Stomach (tissue), 8 donors: ENCODE measurements at regions not wholly inside any gene's neighbourhood (a gene's known extent, or its start where the extent isn't known, plus 50 kb on each side); places are given as distances from the start of the nearest gene placed in this dataset.

Source experiments
- DNase-seq, 2 donors: peaks; one replicate each; pipeline versions ENCODE4 v3.0.0 to v3.0.0-alpha.2; 2013 to 2019
- H3K27ac ChIP-seq, 5 donors: fragments of 200-600 bp in 4 of 5; sonication (generic) in 4 of 5; one replicate each; pipeline ENCODE4 v1.5.1; 2013 to 2019; ENCODE audit warnings: mild to moderate bottlenecking in 1 of 5, moderate library complexity in 1 of 5
- H3K27me3 ChIP-seq, 3 donors: fragments of 200-600 bp; sonication (generic); one replicate each; pipeline ENCODE4 v1.5.1; 2017 to 2019; ENCODE audit warnings: mixed run types in 1 of 3
- H3K36me3 ChIP-seq, 4 donors: fragments of 200-600 bp; sonication (generic); 1 replicate in 3 of 4; 2 replicates in 1 of 4; pipeline ENCODE4 v1.5.1; 2016 to 2019
- H3K4me1 ChIP-seq, 4 donors: fragments of 200-600 bp; sonication (generic); one replicate each; pipeline ENCODE4 v1.5.1; 2016 to 2019
- H3K4me3 ChIP-seq, 4 donors: fragments of 200-600 bp; sonication (generic) in 3 of 4; one replicate each; pipeline ENCODE4 v1.5.1; 2016 to 2019; ENCODE audit warnings: mild to moderate bottlenecking in 1 of 4
- H3K9me3 ChIP-seq, 4 donors: fragments of 200-600 bp; sonication (generic); one replicate each; pipeline ENCODE4 v1.5.1; 2016 to 2019
- EP300 ChIP-seq: sonication (generic); formaldehyde crosslinking; IDR thresholded peaks from one replicate; pipeline ENCODE4 v1.6.1; 2017; ENCODE audit warnings: antibody characterized with exemption
- POLR2A ChIP-seq, 4 donors: fragments of 450-650 bp; IDR thresholded peaks; one replicate each; pipeline ENCODE4 v1.6.1; 2016; ENCODE audit warnings: antibody characterized with exemption in 4 of 4, control low read depth in 2 of 4, mild to moderate bottlenecking in 1 of 4, moderate library complexity in 1 of 4
- POLR2AphosphoS5 ChIP-seq, 3 donors: sonication (generic); formaldehyde crosslinking; IDR thresholded peaks; one replicate each; pipeline ENCODE4 v1.6.1; 2016; ENCODE audit warnings: antibody characterized with exemption in 3 of 3
- WGBS, 5 donors: extraction: QIAGEN DNeasy Blood & Tissue Kit in 3 of 5; methylation state at CpG; one replicate each; pipeline versions ENCODE4 v1.1.5 to v1.1.7; 2013 to 2018; 5-methylcytosine and 5-hydroxymethylcytosine counted together
- intact Hi-C: fragments of 100-400 bp; cut with DNase I; formaldehyde crosslinking; loops from one replicate; pipeline ENCODE4 v1.15.1; 2023; ENCODE audit warnings: low total_unique reads
- TF ChIP-seq, protein P1 (sequence below), 7 experiments: fragments of 450-650 bp in 4 of 7; fragments of 200-600 bp in 3 of 7; sonication (generic) in 3 of 7; IDR thresholded peaks; one replicate each; pipeline ENCODE4 v1.5.1; 2016 to 2019; ENCODE audit warnings: antibody characterized with exemption in 7 of 7, control low read depth in 2 of 7, mild to moderate bottlenecking in 1 of 7
- donor health status: healthy with polysubstance abuse.
- donor health status: Bipolar disorder and iron deficiency.
- donor health status: healthy.

DNA sequence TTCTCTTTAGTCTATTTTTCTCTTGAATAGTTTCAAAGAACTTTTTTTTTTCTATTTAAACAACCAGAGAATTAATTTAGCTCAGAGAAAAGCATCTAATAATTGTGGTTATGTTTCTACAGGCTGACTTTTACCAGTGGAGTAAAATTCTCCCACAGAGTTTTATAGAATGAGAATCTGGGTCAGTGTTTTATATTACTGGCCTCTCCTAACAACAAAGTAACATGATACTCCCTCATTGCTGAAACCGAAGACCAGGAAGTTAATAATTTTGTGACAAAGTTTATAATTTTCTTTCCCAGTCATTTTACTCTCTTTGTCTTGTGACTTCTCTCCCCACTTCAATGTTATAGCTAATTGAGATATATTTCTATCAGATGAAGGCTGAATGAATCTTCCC lies 946.9 kb downstream of the EPHA3 start:
- 44 to 58% (median 46%) methylated on average over 1 of the region's 1 CpG for WGBS, 5 donors
- H3K27ac ChIP-seq: no peak overlapping the region
- intact Hi-C loops: no loop called here
- no peak overlapping the region for H3K4me3 ChIP-seq
- no peaks in the 10 kb centered on the region for H3K36me3 ChIP-seq
- no peaks in the 10 kb centered on the region for H3K4me1 ChIP-seq
- no peak for DNase-seq
- no peaks in the 10 kb centered on the region for H3K9me3 ChIP-seq
- no peaks in the 10 kb centered on the region for H3K27me3 ChIP-seq
- TF ChIP-seq POLR2A (IDR thresholded peaks at IDR 0.05) (no peak), EP300 (no peak), POLR2AphosphoS5 (IDR thresholded peaks at IDR 0.05) (no peak)
- TF ChIP-seq, protein P1, sequence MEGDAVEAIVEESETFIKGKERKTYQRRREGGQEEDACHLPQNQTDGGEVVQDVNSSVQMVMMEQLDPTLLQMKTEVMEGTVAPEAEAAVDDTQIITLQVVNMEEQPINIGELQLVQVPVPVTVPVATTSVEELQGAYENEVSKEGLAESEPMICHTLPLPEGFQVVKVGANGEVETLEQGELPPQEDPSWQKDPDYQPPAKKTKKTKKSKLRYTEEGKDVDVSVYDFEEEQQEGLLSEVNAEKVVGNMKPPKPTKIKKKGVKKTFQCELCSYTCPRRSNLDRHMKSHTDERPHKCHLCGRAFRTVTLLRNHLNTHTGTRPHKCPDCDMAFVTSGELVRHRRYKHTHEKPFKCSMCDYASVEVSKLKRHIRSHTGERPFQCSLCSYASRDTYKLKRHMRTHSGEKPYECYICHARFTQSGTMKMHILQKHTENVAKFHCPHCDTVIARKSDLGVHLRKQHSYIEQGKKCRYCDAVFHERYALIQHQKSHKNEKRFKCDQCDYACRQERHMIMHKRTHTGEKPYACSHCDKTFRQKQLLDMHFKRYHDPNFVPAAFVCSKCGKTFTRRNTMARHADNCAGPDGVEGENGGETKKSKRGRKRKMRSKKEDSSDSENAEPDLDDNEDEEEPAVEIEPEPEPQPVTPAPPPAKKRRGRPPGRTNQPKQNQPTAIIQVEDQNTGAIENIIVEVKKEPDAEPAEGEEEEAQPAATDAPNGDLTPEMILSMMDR (IDR thresholded peaks at IDR 0.05): no peak

DNA sequence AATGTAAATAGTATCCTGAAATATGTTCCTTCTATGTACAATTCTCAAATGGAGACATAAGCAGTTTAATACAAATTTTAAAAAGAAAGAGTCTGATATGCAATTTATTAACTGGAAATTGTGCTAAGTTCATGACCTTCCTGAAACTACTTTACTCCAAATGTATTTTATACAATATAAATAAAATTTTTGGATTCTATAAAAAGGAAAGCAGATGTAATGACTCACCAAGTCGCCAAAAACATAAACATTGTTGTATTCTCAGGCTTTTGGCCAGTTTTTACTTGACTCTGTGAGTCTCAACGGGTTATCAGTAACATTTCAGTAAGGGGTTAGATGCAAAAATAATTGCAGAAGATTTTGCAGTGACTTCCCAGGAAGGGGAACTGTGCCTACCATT lies 948.2 kb downstream of the EPHA3 start:
- no peak overlapping the region for H3K27ac ChIP-seq
- no peaks in the 10 kb centered on the region for H3K27me3 ChIP-seq
- 26 to 48% (median 42%) methylated on average over 2 of the region's 2 CpGs for WGBS, 5 donors
- H3K9me3 ChIP-seq: no peaks in the 10 kb centered on the region
- no peaks in the 10 kb centered on the region for H3K4me1 ChIP-seq
- intact Hi-C loops: no loop called here
- no peaks in the 10 kb centered on the region for H3K36me3 ChIP-seq
- peak in 1 of 2 donors; percentile 64 for DNase-seq
- H3K4me3 ChIP-seq: no peak overlapping the region
- TF ChIP-seq POLR2AphosphoS5 (IDR thresholded peaks at IDR 0.05): no peak
- TF ChIP-seq EP300: no peak
- TF ChIP-seq POLR2A (IDR thresholded peaks at IDR 0.05): no peak
- TF ChIP-seq, protein P1 (IDR thresholded peaks at IDR 0.05): no peak

DNA sequence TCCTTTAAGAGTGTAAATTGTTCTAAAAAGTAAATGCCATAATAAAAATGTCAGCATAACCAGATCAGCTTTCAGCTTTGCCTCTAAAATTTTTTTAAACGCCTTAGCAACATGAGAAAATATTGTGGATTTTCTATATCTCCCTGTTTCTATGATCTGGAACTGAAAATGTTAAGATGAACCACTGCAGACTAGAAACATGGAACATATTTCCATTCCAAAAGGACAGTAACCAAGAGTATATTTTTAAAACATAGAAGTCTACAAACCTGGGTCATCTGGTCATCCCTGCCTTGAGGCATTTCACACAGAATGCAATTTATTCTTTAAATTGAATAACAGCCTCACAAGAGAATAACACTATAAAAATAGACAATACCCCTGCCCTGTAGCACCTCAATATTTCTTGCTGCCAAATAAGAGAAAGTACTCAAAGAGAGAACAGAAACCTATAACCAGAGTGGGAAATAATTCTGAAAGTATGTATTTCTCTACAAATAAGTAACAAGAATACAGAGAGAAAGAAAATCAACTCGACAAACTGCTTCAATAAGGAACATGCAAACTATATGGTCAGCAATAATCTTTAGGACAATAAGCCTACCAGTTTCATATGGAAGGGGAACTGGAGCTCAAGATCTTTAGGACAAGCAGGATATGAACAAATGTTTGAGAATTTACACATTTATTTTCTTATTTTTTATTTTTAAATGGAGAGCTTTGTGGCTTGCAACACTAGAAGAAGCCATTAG lies 949.0 kb downstream of the EPHA3 start:
- no peak for TF ChIP-seq POLR2AphosphoS5 (IDR thresholded peaks at IDR 0.05)
- no peak for TF ChIP-seq POLR2A (IDR thresholded peaks at IDR 0.05)
- TF ChIP-seq, protein P1 (IDR thresholded peaks at IDR 0.05): no peak
- H3K27me3 ChIP-seq: no peaks in the 10 kb centered on the region
- H3K27ac ChIP-seq: no peak overlapping the region
- no peaks in the 10 kb centered on the region for H3K9me3 ChIP-seq
- intact Hi-C loops: no loop called here
- 76 to 87% (median 80%) methylated on average over 2 of the region's 2 CpGs for WGBS, 5 donors
- peak in 1 of 2 donors; percentile 21 for DNase-seq
- H3K4me1 ChIP-seq: no peaks in the 10 kb centered on the region
- H3K4me3 ChIP-seq: no peak overlapping the region
- H3K36me3 ChIP-seq: no peaks in the 10 kb centered on the region

DNA sequence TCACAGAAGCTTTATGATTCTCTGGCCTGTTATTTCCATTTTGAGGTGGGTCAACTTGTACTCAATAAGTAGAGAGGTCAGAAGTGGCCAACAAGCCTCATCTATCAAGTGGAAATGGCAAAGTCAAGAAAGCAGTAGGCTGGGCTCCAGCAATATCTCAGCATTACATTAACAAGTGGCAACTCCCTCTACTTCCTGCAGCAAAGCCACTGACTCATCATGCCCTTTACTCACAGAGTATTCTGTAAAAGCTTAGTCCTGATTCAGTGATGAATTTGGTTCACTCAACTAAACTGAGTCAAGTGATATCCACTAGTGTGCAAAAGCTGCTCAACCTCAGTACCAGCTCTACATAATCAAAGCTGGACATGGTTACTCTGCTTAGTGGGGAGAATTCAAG lies 954.6 kb downstream of the EPHA3 start:
- no peak overlapping the region for H3K27ac ChIP-seq

More for the DNA sequence above, 954.6 kb downstream of the EPHA3 start:
- Histone ChIP-seq H3K9me3 (no peaks in the 10 kb centered on the region), H3K4me3 (no peak overlapping the region), H3K4me1 (no peaks in the 10 kb centered on the region), H3K27me3 (no peaks in the 10 kb centered on the region), H3K36me3 (no peaks in the 10 kb centered on the region)
- no peak for TF ChIP-seq POLR2AphosphoS5 (IDR thresholded peaks at IDR 0.05)
- no peak for TF ChIP-seq POLR2A (IDR thresholded peaks at IDR 0.05)
- no peak for TF ChIP-seq EP300
- TF ChIP-seq, protein P1 (IDR thresholded peaks at IDR 0.05): no peak
- intact Hi-C loops: no loop called here
- peak in 1 of 2 donors; percentile 10 for DNase-seq
